IMR-90 (cell line): ENCODE measurements at regions not wholly inside any gene's neighbourhood (a gene's known extent, or its start where the extent isn't known, plus 50 kb on each side); places are given as distances from the start of the nearest gene placed in this dataset.

Experiments
- ATAC-seq: fragments of 200-7000 bp; cut with Tn5 transposase; 2 replicates; pipeline ENCODE4 v1.9.1; 2020; ENCODE audit warnings: low read depth, mild to moderate bottlenecking, moderate library complexity
- BruUV-seq: library from RNA; stranded (reverse); fragments of 400-500 nt; replicated peaks from 2 replicates; lab custom pipeline; 2021; lab: Mats Ljungman, UMichigan
- CTCF ChIA-PET: fragments of 300-600 bp; formaldehyde crosslinking; extraction: SDS; loops from one replicate; lab custom pipeline; 2021; ENCODE audit warnings: antibody characterized with exemption; lab: Yijun Ruan, JAX
- POLR2A ChIA-PET: fragments of 300-600 bp; sonication (Branson Sonifier 250); formaldehyde crosslinking; loops from one replicate; lab custom pipeline; 2022; ENCODE audit warnings: antibody characterized with exemption; ENCODE audit not compliant: unreplicated experiment; lab: Charles Lee
- DNase-seq: peaks from one replicate; pipeline ENCODE4 v3.0.0; 2013
- H2AFZ ChIP-seq: replicated peaks from 2 replicates; pipeline ENCODE3; 2013; ENCODE audit warnings: low read length, mild to moderate bottlenecking; ENCODE audit not compliant: poor library complexity
- H2AK5ac ChIP-seq: 2 replicates; pipeline ENCODE4 v1.6.1; 2013; ENCODE audit warnings: low read depth, low read length, inconsistent platforms
- H2AK9ac ChIP-seq: replicated peaks from 2 replicates; pipeline ENCODE3; 2013; ENCODE audit warnings: mild to moderate bottlenecking, low read depth, low read length, moderate library complexity; ENCODE audit not compliant: poor library complexity
- H2BK120ac ChIP-seq: 2 replicates; pipeline ENCODE4 v1.6.1; 2013; ENCODE audit warnings: low read depth, low read length, inconsistent platforms
- H2BK15ac ChIP-seq: 3 replicates; pipeline ENCODE4 v1.6.1; 2013; ENCODE audit warnings: low read depth, low read length, inconsistent platforms
- H2BK20ac ChIP-seq: 2 replicates; pipeline ENCODE4 v1.6.1; 2013; ENCODE audit warnings: low read depth, mild to moderate bottlenecking, inconsistent platforms, low read length, moderate library complexity
- H2BK5ac ChIP-seq: 2 replicates; pipeline ENCODE4 v1.6.1; 2013; ENCODE audit warnings: mild to moderate bottlenecking, low read depth, low read length, inconsistent platforms; ENCODE audit not compliant: poor library complexity, severe bottlenecking
- H3K14ac ChIP-seq: replicated peaks from 2 replicates; pipeline ENCODE4 v1.6.1; 2013; ENCODE audit warnings: low read depth, low read length, inconsistent platforms
- H3K18ac ChIP-seq: 2 replicates; pipeline ENCODE4 v1.6.1; 2013; ENCODE audit warnings: low read depth, low read length, control low read depth
- H3K23ac ChIP-seq: 2 replicates; pipeline ENCODE4 v1.6.1; 2013; ENCODE audit warnings: low read depth, low read length, inconsistent platforms
- H3K27ac ChIP-seq: 2 replicates; pipeline ENCODE4 v1.5.1; 2013; ENCODE audit warnings: mild to moderate bottlenecking, control low read depth, low read length; ENCODE audit not compliant: insufficient read depth
- H3K27me3 ChIP-seq: 2 replicates; pipeline ENCODE4 v1.6.1; 2013; ENCODE audit warnings: low read length; ENCODE audit not compliant: control insufficient read depth, insufficient read depth
- H3K36me3 ChIP-seq: 2 replicates; pipeline ENCODE4 v1.6.1; 2013; ENCODE audit warnings: low read length, mixed read lengths; ENCODE audit not compliant: control insufficient read depth, insufficient read depth
- H3K4ac ChIP-seq: 2 replicates; pipeline ENCODE4 v1.6.1; 2013; ENCODE audit warnings: low read depth, low read length, inconsistent platforms
- H3K4me1 ChIP-seq: 2 replicates; pipeline ENCODE4 v1.6.1; 2013; ENCODE audit warnings: low read length, mixed read lengths; ENCODE audit not compliant: control insufficient read depth, insufficient read depth
- H3K4me2 ChIP-seq: 2 replicates; pipeline ENCODE4 v1.6.1; 2013; ENCODE audit warnings: low read depth, mild to moderate bottlenecking, control low read depth, low read length, moderate library complexity
- H3K4me3 ChIP-seq: 2 replicates; pipeline ENCODE4 v1.5.1; 2013; ENCODE audit warnings: low read depth, mild to moderate bottlenecking, control low read depth, low read length, moderate library complexity; ENCODE audit not compliant: insufficient read depth
- H3K56ac ChIP-seq: 2 replicates; pipeline ENCODE4 v1.6.1; 2013; ENCODE audit warnings: low read length, inconsistent platforms; ENCODE audit not compliant: insufficient read depth; ENCODE audit errors: extremely low read depth
- H3K79me1 ChIP-seq, 2 experiments: 2 replicates each; pipeline ENCODE4 v1.6.1; 2013; ENCODE audit warnings: low read length in 2 of 2, inconsistent platforms in 1 of 2, low read depth in 1 of 2
- H3K9ac ChIP-seq: 2 replicates; pipeline ENCODE4 v1.6.1; 2013; ENCODE audit warnings: low read depth, low read length, control low read depth
- H3K9me1 ChIP-seq: 2 replicates; pipeline ENCODE4 v1.6.1; 2013; ENCODE audit warnings: low read length, inconsistent platforms; ENCODE audit not compliant: insufficient read depth
- H3K9me3 ChIP-seq: 2 replicates; pipeline ENCODE4 v1.6.1; 2013; ENCODE audit warnings: low read length; ENCODE audit not compliant: control insufficient read depth, insufficient read depth
- H4K20me1 ChIP-seq: 2 replicates; pipeline ENCODE4 v1.6.1; 2013; ENCODE audit warnings: low read length, inconsistent platforms; ENCODE audit not compliant: insufficient read depth
- H4K5ac ChIP-seq: 2 replicates; pipeline ENCODE4 v1.6.1; 2013; ENCODE audit warnings: mild to moderate bottlenecking, low read depth, low read length, control low read depth
- H4K8ac ChIP-seq, 2 experiments: 2 replicates each; pipeline ENCODE4 v1.6.1; 2013; ENCODE audit warnings: low read depth in 2 of 2, low read length in 2 of 2, control low read depth in 1 of 2, inconsistent platforms in 1 of 2
- H4K91ac ChIP-seq: 2 replicates; pipeline ENCODE4 v1.6.1; 2013; ENCODE audit warnings: low read depth, low read length, inconsistent platforms; ENCODE audit not compliant: insufficient read depth
- BHLHE40 ChIP-seq: fragments of 150-350 bp; IDR thresholded peaks from 2 replicates; pipeline ENCODE4 v1.6.1; 2016; ENCODE audit warnings: mild to moderate bottlenecking, low read depth, low read length
- WGBS, 2 experiments: methylation state at CpG; one replicate each; pipeline versions ENCODE4 v1.1.5 to v1.1.7; 2013; ENCODE audit warnings: missing lambda C conversion rate in 2 of 2; ENCODE audit not compliant: insufficient read length in 1 of 2; ENCODE audit errors: extremely low coverage in 2 of 2; 5-methylcytosine and 5-hydroxymethylcytosine counted together
- dilution Hi-C: fragments of 300-500 bp; cut with HindIII; formaldehyde crosslinking; loops from one replicate; pipeline ENCODE4 v1.14.3; 2018; ENCODE audit warnings: low sequenced_read_pairs; ENCODE audit not compliant: unreplicated experiment
- in situ Hi-C: fragments of 300-500 bp; cut with MboI; formaldehyde crosslinking; loops from 3 replicates; pipeline ENCODE4 v1.14.3; 2019; ENCODE audit warnings: low sequenced_read_pairs, inconsistent platforms, mixed read lengths
- intact Hi-C: fragments of 100-400 bp; cut with micrococcal nuclease; formaldehyde crosslinking; loops from 2 replicates; pipeline ENCODE4 v1.10.0; 2022

GRCh38 chr10:125284875-125285597 is 124.7 kb upstream of the CTBP2 start:
- intact Hi-C loops = no loop called here

More at GRCh38 chr10:125284875-125285597, 124.7 kb upstream of the CTBP2 start:
- H3K56ac ChIP-seq = no peak overlapping the region
- H3K79me1 ChIP-seq = no peaks in the 10 kb centered on the region
- H2BK15ac ChIP-seq = no peak overlapping the region
- no peak overlapping the region for H3K4me3 ChIP-seq
- H4K20me1 ChIP-seq = no peaks in the 10 kb centered on the region
- no CpG with 5 or more reads among the region's 6 CpGs for WGBS, 2 experiments
- DNase-seq (peak; percentile 8), ATAC-seq (peak; percentile 66)
- H3K27me3 ChIP-seq = peaks cover 11% of the 10 kb centered on the region
- BruUV-seq = no TSS peak
- no peaks in the 10 kb centered on the region for H3K9me3 ChIP-seq
- H3K36me3 ChIP-seq = no peaks in the 10 kb centered on the region
- no peak overlapping the region for H3K4ac ChIP-seq
- no peak overlapping the region for H4K8ac ChIP-seq
- H2AK9ac ChIP-seq = no peak overlapping the region
- H3K14ac ChIP-seq = no peak overlapping the region
- H3K9me1 ChIP-seq = no peaks in the 10 kb centered on the region
- no peak overlapping the region for H3K4me2 ChIP-seq
- dilution Hi-C loops = no loop called here
- no peak overlapping the region for H4K91ac ChIP-seq
- H3K4me1 ChIP-seq = no peaks in the 10 kb centered on the region
- ChIA-PET CTCF (interaction anchor here (0.5 kb wide), 1 partner anchor 510 kb away, joined by 4 read pairs; no protein-coding TSS in a partner anchor), POLR2A (no interaction called here)
- no peak overlapping the region for H2AK5ac ChIP-seq
- no peak overlapping the region for H2BK120ac ChIP-seq
- in situ Hi-C loops = no loop called here
- H4K5ac ChIP-seq = no peak overlapping the region
- no peak overlapping the region for H3K23ac ChIP-seq
- H2AFZ ChIP-seq = peak overlapping the region; percentile 57
- H3K9ac ChIP-seq = no peak overlapping the region
- no peak overlapping the region for H3K27ac ChIP-seq
- no peak overlapping the region for H3K18ac ChIP-seq
- H2BK5ac ChIP-seq = no peak overlapping the region
- no peak for TF ChIP-seq BHLHE40
- H2BK20ac ChIP-seq = no peak overlapping the region
